OCI-LY1 (cell line): ENCODE measurements at regions not wholly inside any gene's neighbourhood (a gene's known extent, or its start where the extent isn't known, plus 50 kb on each side); places are given as distances from the start of the nearest gene placed in this dataset.

Experiments
- EZH2 ChIP-seq: fragments of 200-600 bp; sonication (generic), shearing (Covaris generic); IDR thresholded peaks from 2 replicates; pipeline ENCODE4 v1.8.0; 2017; ENCODE audit warnings: borderline replicate concordance, mixed run types, mild to moderate bottlenecking, antibody characterized with exemption, low read length, moderate library complexity, mixed read lengths
- TF ChIP-seq, protein P1 (sequence below): fragments of 200-600 bp; sonication (generic), shearing (Covaris generic); IDR thresholded peaks from 2 replicates; pipeline ENCODE4 v1.5.1; 2017; ENCODE audit warnings: mild to moderate bottlenecking, antibody characterized with exemption, low read length, moderate library complexity, mixed read lengths

DNA sequence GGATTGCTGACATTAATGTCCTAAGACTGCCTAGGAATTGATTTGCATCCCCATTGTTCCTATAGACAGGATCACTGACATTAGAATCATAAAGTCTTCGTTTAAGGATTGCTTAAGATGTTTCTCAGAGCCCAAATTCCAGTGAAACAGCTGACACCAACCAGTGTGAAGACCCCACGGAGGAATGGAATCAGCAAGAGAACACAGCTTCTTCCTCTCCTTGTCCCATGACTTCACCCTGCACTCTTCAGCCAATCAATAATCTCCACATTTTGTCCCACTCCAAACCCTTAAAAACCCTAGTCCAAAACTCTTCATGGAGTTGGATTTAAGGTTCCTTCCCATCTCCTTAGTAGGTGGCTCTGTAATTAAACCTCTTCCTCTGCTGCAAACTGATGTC, 157.0 kb upstream of the NDUFV2 start:
- TF ChIP-seq, protein P1, sequence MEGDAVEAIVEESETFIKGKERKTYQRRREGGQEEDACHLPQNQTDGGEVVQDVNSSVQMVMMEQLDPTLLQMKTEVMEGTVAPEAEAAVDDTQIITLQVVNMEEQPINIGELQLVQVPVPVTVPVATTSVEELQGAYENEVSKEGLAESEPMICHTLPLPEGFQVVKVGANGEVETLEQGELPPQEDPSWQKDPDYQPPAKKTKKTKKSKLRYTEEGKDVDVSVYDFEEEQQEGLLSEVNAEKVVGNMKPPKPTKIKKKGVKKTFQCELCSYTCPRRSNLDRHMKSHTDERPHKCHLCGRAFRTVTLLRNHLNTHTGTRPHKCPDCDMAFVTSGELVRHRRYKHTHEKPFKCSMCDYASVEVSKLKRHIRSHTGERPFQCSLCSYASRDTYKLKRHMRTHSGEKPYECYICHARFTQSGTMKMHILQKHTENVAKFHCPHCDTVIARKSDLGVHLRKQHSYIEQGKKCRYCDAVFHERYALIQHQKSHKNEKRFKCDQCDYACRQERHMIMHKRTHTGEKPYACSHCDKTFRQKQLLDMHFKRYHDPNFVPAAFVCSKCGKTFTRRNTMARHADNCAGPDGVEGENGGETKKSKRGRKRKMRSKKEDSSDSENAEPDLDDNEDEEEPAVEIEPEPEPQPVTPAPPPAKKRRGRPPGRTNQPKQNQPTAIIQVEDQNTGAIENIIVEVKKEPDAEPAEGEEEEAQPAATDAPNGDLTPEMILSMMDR = no peak
- no peak for TF ChIP-seq EZH2
